Fibroblast of villous mesenchyme (primary cell): ENCODE measurements at regions not wholly inside any gene's neighbourhood (a gene's known extent, or its start where the extent isn't known, plus 50 kb on each side); places are given as distances from the start of the nearest gene placed in this dataset.

ENCODE experiments used
- DNase-seq: peaks from one replicate; pipeline ENCODE4 v3.0.0-alpha.2; 2010; ENCODE audit warnings: low read depth
- H3K4me3 ChIP-seq: 2 replicates; pipeline ENCODE4 v1.5.1; 2011; ENCODE audit warnings: low read depth, mild to moderate bottlenecking, low read length
- TF ChIP-seq, protein P1 (sequence below): IDR thresholded peaks from 2 replicates; pipeline ENCODE4 v1.5.1; 2012; ENCODE audit warnings: low read depth, mild to moderate bottlenecking, low read length; ENCODE audit not compliant: insufficient read depth

DNA sequence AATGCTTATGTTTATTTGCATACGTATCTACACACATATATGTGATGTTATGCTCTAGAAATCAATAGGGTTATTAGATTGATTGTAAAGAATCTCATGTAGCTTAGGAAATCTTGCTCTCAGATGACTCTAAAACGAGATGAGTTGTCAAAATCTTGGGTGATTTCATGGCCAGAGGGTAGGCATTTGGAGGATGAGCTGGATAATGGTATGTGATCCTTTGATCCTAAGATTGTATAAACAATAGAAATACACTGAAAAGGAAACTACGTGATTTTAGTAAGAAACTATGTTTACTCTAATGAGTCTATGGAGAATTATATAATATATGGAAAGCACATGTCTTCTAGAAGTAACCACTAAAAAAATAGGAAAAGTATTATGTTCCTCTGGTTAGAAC lies 676.6 kb downstream of the NSUN3 start:
- no peak overlapping the region for H3K4me3 ChIP-seq
- DNase-seq: no peak
- TF ChIP-seq, protein P1, sequence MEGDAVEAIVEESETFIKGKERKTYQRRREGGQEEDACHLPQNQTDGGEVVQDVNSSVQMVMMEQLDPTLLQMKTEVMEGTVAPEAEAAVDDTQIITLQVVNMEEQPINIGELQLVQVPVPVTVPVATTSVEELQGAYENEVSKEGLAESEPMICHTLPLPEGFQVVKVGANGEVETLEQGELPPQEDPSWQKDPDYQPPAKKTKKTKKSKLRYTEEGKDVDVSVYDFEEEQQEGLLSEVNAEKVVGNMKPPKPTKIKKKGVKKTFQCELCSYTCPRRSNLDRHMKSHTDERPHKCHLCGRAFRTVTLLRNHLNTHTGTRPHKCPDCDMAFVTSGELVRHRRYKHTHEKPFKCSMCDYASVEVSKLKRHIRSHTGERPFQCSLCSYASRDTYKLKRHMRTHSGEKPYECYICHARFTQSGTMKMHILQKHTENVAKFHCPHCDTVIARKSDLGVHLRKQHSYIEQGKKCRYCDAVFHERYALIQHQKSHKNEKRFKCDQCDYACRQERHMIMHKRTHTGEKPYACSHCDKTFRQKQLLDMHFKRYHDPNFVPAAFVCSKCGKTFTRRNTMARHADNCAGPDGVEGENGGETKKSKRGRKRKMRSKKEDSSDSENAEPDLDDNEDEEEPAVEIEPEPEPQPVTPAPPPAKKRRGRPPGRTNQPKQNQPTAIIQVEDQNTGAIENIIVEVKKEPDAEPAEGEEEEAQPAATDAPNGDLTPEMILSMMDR: no peak

DNA sequence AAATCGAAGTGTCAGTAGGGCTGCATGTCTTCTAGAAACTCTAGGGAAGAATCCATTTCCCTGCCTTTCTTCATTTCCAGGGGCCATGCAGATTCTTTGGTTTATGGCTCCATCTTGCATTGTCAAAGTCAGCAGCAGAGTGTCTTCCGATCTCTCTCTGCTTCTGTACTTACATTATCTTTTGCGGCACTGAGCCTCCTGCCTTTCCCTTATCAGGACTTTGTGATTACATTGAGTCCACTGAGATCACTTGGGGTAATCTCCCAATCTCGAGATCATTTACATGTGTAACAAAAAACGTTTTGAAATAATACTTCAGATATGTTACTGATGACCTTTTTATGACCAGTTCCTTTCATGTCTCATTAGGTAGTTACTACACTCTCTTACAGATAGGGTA lies 695.9 kb downstream of the NSUN3 start:
- no peak overlapping the region for H3K4me3 ChIP-seq
- TF ChIP-seq, protein P1: no peak
- DNase-seq: no peak

DNA sequence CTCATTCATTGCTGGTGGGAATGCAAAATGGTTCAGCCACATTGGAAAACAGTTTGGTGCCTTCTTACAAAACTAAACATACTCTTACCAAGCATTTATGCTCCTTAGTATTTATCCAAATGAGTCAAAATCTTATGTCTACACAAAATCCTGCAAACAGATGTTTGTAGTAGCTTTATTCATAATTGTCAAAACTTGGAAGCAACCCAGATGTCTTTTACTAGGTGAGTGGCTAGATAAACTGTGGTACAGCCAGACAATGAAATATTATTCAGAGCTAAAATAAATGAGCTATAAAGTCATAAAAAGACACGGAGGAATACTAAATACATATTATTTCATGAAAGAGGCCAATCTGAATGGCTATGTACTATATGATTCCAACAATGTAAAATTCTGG lies 709.5 kb downstream of the NSUN3 start:
- DNase-seq: no peak
- TF ChIP-seq, protein P1: no peak

DNA sequence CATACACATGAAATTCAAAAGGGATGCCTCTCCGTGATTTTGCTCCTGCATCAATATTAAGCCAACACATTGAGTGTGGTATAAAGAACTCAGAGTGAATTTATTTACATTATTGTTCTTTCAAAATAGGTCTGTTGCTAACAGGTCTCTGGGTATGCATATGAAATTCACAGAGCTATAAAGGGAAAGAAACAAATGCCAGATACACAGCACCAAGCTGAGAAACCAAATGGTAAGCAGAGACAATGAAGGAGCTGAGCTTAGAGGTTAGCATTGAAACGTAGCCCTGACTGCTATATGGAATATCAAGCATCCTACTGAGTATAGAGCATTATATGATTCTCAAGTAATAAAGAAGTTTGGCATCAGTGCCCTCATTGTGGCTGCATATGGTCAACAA lies 712.9 kb downstream of the NSUN3 start:
- TF ChIP-seq, protein P1: no peak
- H3K4me3 ChIP-seq: no peak overlapping the region
- DNase-seq: no peak

More for the DNA sequence above, 709.5 kb downstream of the NSUN3 start:
- no peak overlapping the region for H3K4me3 ChIP-seq

DNA sequence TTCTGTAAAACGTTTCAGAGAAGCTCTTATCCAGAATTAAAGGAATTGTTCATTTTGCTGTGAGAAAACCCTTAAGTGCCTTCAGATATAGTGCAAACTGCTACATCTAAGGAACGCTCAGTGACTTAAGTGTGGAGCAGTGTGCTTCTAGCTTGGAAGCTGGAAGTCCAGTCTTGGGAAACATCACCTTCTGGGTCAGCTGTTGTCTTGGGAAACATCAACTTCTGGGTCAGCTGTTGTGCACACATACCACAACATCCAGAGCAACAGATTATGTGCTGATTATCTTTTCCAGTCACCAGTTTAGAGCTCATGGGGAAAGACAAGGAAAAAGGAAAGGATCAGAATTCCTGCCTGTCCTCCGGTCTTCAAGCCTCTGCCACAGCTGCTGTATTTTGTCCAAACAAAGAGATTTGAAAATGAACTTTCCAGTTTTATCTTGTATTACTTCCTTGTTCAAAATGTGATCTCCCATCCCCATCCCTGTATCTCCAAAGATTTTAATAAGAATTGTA lies 713.6 kb downstream of the NSUN3 start:
- no peak for DNase-seq
- H3K4me3 ChIP-seq: no peak overlapping the region
- TF ChIP-seq, protein P1: no peak

DNA sequence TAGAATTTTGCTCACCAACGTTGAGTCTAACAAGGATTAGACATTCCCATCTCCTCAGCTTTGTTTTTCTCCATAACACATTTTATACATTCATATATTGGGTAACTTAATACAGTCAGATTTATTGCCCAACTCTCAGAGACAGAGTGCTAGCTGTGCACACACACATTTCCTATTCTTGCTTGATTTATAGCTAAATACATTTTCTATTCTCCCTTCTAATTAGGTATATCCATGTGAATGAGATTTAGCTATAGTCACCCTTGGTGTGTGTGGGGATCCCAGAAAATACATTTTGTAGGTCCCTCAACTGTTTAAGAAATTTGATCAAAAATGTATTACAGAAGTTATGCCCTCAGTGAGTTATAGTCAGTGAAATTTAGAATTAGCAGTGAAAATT lies 715.4 kb downstream of the NSUN3 start:
- TF ChIP-seq, protein P1: no peak

DNA sequence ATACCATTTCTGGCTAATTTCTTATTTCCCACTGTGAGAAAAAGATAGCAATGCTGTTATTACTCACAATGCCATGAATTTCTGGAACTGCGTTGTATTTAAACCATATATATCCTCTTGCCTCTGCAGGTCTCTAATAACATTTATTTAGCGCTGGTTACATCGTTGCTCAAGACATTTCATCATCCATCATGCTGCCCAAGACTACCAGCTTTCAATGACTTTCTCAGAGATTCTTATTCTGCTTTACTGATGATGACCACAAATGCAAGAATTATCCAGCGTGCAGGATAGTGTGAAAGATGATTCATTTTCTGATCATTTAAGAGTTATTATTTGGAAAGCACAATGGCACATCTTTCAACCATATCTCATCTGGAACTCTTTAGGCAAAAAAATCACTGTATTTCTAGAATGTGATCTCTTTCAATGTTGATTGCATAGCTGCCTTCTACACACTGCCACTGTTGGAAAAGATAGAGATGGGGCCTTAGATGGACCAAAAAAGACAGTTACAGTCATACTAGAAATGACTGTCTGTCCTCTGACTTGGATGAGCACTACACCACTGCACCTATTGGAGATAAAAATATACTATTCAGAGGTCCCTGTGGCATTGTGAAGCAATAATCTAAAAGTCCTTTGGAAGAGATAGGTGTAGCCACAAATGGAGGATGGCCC lies 716.1 kb downstream of the NSUN3 start:
- DNase-seq: no peak
- H3K4me3 ChIP-seq: no peak overlapping the region
- TF ChIP-seq, protein P1: no peak

More for the DNA sequence above, 715.4 kb downstream of the NSUN3 start:
- no peak overlapping the region for H3K4me3 ChIP-seq
- DNase-seq: no peak
